H1 (cell line): ENCODE measurements at regions not wholly inside any gene's neighbourhood (a gene's known extent, or its start where the extent isn't known, plus 50 kb on each side); places are given as distances from the start of the nearest gene placed in this dataset.

Experiments
- CTBP2 ChIP-seq: IDR thresholded peaks from 2 replicates; pipeline ENCODE4 v1.7.0; 2011; ENCODE audit warnings: borderline replicate concordance, mild to moderate bottlenecking, moderate library complexity, mixed read lengths, low read length; ENCODE audit not compliant: insufficient read depth, insufficient read length
- RXRA ChIP-seq: IDR thresholded peaks from 2 replicates; pipeline ENCODE4 v1.6.1; 2011; ENCODE audit warnings: low read depth, mild to moderate bottlenecking, low read length, moderate library complexity; ENCODE audit not compliant: insufficient read depth
- TAF7 ChIP-seq: optimal IDR thresholded peaks from 2 replicates; pipeline ENCODE3; 2011; ENCODE audit warnings: low read depth, mild to moderate bottlenecking, inconsistent platforms, low read length, moderate library complexity, borderline replicate concordance
- TBP ChIP-seq: IDR thresholded peaks from 2 replicates; pipeline ENCODE4 v1.6.1; 2011; ENCODE audit warnings: low read depth, low read length, improper control_type of control experiment
- ZNF274 ChIP-seq: IDR thresholded peaks from 2 replicates; pipeline ENCODE4 v1.7.0; 2012; ENCODE audit warnings: low read length, borderline replicate concordance; ENCODE audit errors: extremely low read depth
- TF ChIP-seq, protein P1 (sequence below): IDR thresholded peaks from 2 replicates; pipeline ENCODE4 v1.6.1; 2011; ENCODE audit warnings: low read depth, mild to moderate bottlenecking, low read length; ENCODE audit not compliant: insufficient read depth

DNA sequence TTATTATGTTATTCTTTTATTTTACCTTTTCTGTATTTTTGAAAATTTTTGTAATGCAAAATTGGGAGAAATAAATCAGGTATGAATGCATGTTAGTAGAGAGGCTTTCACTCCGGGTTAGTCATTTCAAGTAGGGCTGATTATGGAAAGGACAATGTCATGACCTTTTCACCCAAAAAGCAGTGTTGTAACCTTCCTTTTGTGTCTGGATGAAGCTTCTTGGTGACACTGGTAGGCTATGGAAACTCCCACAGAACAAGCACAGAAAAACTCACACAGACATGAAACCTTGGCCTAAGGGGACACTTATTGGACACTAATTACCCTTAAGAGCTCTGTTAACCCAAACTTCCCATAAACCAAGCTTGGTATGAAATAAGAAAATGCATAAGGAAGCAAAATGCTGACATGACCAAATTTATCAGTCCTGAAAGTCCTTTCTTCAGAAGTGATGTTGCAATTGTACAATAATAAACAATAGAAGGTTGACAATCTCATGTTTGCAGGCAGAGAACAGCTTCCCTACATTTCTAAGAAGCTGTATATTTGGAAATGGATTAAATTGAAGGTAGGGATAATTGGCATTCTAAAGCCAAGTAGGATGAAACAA lies 70.0 kb upstream of the KCNJ15 start (continued):
- TF ChIP-seq, protein P1, sequence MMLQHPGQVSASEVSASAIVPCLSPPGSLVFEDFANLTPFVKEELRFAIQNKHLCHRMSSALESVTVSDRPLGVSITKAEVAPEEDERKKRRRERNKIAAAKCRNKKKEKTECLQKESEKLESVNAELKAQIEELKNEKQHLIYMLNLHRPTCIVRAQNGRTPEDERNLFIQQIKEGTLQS: no peak
- TF ChIP-seq RXRA (no peak), CTBP2 (no peak), TBP (no peak), ZNF274 (no peak), TAF7 (no peak)
